ENCODE measurements at regions not wholly inside any gene's neighbourhood (a gene's known extent, or its start where the extent isn't known, plus 50 kb on each side); places are given as distances from the start of the nearest gene placed in this dataset.

- Histone ChIP-seq H3K4me2 (ENCODE audit: insufficient read depth, low read length) (no peak overlapping the region), H3K9ac (ENCODE audit: insufficient read depth in 1 of 2, low read depth in 2 of 2, low read length in 2 of 2) (no peak overlapping the region), H3K27me3 (ENCODE audit: control insufficient read depth in 2 of 2, insufficient read depth in 2 of 2, low read length in 2 of 2) (no peaks in the 10 kb centered on the region), H3K79me2 (ENCODE audit: control insufficient read depth, insufficient read depth, low read length) (no peaks in the 10 kb centered on the region), H4K20me1 (replicated peaks; ENCODE audit: control insufficient read depth, insufficient read depth, low read length) (no peaks in the 10 kb centered on the region), H3K9me1 (ENCODE audit: control insufficient read depth, insufficient read depth, low read length) (no peaks in the 10 kb centered on the region), H3K4me3 (no peak overlapping the region), H3K27ac (ENCODE audit: extremely low read depth, low read depth, low read length) (no peak overlapping the region), H2AFZ (ENCODE audit: low read depth, low read length) (no peak overlapping the region), H3K9me3 (replicated peaks; ENCODE audit: control insufficient read depth, insufficient read depth, low read depth, low read length) (no peaks in the 10 kb centered on the region), H3K4me1 (replicated peaks in 1 of 2; ENCODE audit: control insufficient read depth in 2 of 2, insufficient read depth in 2 of 2, low read length in 2 of 2) (no peaks in the 10 kb centered on the region), H3K36me3 (ENCODE audit: control insufficient read depth, insufficient read depth, low read length) (no peaks in the 10 kb centered on the region)
- FAIRE-seq (no peak), ATAC-seq (no peak), DNase-seq (ENCODE audit: extremely low read depth in 1 of 4, low spot score in 3 of 4) (no peak)
- in situ Hi-C loops (cut with MboI) = no loop called here
- POLR2A ChIA-PET = no interaction called here
- BruUV-seq (replicated peaks) = no TSS peak
- WGBS (ENCODE audit: insufficient coverage, low coverage, missing lambda C conversion rate) = 9% methylated on average over 8 of the region's 8 CpGs
- CTCF ChIA-PET (ENCODE audit: low intra/inter-chr PET ratio) = no interaction called here
- intact Hi-C loops (cut with micrococcal nuclease) = no loop called here
- TF ChIP-seq DNMT1 (IDR thresholded peaks at IDR 0.05) = no peak
- TF ChIP-seq FOXP4 (CRISPR knock-in tag; IDR thresholded peaks at IDR 0.05; ENCODE audit: borderline replicate concordance) = no peak
- TF ChIP-seq NR0B1 (IDR thresholded peaks at IDR 0.05; ENCODE audit: partially characterized antibody) = no peak
- TF ChIP-seq TRIM28 (IDR thresholded peaks at IDR 0.05) = no peak
- no peak for TF ChIP-seq ZNF696 (CRISPR knock-in tag; conservative IDR thresholded peaks at IDR 0.05)
- TF ChIP-seq PCBP2 (IDR thresholded peaks at IDR 0.05; ENCODE audit: low read depth, low read length, poor library complexity, severe bottlenecking) = no peak
- no peak for TF ChIP-seq MGA (IDR thresholded peaks at IDR 0.05)
- no peak for TF ChIP-seq ZNF354B (CRISPR knock-in tag; IDR thresholded peaks at IDR 0.05)
Measured at GRCh38 chrX:828411-828959, 197.9 kb downstream of the SHOX start.
